ENCODE measurements at regions not wholly inside any gene's neighbourhood (a gene's known extent, or its start where the extent isn't known, plus 50 kb on each side); places are given as distances from the start of the nearest gene placed in this dataset.

DNA sequence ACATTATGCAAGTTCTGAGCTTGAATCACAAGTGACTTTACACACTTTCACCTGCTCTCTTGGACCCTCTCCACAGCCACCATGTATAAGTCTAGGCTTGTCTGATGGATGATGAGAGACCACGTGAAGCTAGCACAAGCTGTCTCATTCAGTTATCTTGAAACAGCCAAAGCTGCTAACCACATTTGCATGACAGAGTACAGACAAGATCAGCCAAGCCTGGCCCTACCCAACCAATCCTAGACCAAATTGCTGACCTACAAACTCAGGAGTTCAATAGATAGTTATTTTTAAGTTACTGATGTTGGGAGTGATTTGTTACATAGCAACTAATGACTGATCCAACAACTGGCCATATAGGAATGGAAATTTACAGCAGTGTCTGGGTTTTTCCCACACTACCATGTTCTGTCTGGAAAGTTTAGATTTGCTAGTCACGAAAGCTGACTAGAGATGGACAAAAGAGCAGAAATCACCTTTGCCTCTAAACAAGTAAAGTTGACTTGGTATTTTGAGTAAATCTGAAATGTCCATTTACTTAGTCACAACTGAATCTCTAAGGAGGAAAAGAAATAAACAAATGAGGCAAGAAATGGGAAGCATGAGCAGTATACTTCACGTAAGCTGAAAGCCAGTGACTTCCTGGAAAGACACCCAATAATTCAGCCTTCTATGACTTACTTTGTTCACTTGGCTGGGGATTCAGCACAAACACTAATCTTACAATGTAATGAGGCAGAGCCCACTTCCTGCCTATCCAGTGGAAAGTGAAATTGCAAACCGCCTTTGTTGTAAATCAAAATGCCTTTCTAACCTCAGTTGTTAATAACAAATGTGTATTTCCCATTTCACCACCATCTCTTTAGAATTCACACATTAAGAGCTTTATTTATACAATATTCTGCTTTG is 101.7 kb downstream of the FAM181B start:
- Histone ChIP-seq H3K9me3 (no peaks in the 10 kb centered on the region), H3K36me3 (no peaks in the 10 kb centered on the region), H3K27ac (no peak overlapping the region), H3K27me3 (no peaks in the 10 kb centered on the region), H3K4me1 (no peaks in the 10 kb centered on the region), H3K4me3 (no peak overlapping the region)
- in situ Hi-C loops (cut with MboI; ENCODE audit: low sequenced_read_pairs in 4 of 4) (no loop called here), intact Hi-C loops (cut with DNase I; ENCODE audit: low total_unique reads) (no loop called here)
- ATAC-seq (no peak), DNase-seq (no peak)
- TF ChIP-seq POLR2A (IDR thresholded peaks at IDR 0.05): no peak

DNA sequence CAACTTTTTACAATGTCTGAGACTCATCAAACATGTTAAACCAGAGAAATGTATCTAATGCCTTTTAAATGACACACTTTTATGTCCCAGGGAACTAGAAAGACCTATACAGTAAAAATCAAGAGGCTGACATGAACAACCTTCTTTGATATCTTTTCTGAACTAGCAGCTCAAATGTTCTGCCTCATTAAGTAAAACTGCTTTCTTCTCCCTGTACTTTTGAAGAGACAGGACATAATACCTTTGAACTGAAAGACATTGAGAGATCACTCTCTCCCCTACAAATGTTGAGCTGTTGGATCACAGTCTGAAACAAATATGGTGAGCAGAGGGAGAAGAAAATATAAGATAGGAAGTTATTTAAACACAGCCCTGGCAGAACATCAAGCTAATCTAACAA is 123.0 kb downstream of the FAM181B start:
- intact Hi-C loops (cut with DNase I; ENCODE audit: low total_unique reads) (no loop called here), in situ Hi-C loops (cut with MboI; ENCODE audit: low sequenced_read_pairs in 4 of 4) (no loop called here)
- DNase-seq: no peak
- H3K36me3 ChIP-seq: no peaks in the 10 kb centered on the region
- TF ChIP-seq, protein P1, sequence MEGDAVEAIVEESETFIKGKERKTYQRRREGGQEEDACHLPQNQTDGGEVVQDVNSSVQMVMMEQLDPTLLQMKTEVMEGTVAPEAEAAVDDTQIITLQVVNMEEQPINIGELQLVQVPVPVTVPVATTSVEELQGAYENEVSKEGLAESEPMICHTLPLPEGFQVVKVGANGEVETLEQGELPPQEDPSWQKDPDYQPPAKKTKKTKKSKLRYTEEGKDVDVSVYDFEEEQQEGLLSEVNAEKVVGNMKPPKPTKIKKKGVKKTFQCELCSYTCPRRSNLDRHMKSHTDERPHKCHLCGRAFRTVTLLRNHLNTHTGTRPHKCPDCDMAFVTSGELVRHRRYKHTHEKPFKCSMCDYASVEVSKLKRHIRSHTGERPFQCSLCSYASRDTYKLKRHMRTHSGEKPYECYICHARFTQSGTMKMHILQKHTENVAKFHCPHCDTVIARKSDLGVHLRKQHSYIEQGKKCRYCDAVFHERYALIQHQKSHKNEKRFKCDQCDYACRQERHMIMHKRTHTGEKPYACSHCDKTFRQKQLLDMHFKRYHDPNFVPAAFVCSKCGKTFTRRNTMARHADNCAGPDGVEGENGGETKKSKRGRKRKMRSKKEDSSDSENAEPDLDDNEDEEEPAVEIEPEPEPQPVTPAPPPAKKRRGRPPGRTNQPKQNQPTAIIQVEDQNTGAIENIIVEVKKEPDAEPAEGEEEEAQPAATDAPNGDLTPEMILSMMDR (IDR thresholded peaks at IDR 0.05 in 4 of 5, conservative IDR thresholded peaks at IDR 0.05 in 1 of 5): no peak
- TF ChIP-seq POLR2A (IDR thresholded peaks at IDR 0.05): no peak
- no peaks in the 10 kb centered on the region for H3K27me3 ChIP-seq
- no peaks in the 10 kb centered on the region for H3K9me3 ChIP-seq
- no peak for ATAC-seq
- no peaks in the 10 kb centered on the region for H3K4me1 ChIP-seq
- no peak overlapping the region for H3K4me3 ChIP-seq
- no peak overlapping the region for H3K27ac ChIP-seq

DNA sequence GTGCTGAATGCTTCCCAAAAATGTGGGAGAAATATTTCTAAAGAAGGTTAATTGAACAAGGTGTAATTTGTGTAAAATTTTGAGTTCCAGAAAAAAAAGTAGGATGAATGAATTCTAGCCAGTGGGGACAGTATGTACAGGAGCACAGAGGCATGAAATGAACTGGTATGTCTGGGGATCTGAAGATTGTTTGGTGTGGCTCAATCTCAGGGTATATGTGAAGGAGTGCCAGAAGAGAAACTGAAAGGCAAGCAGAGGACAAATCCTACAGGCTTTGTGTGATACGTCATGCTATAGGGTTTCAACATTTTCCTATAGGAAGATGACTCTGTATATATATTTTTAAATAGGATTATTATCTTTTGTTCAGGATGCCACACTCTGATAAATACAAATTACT is 126.9 kb downstream of the FAM181B start:
- Histone ChIP-seq H3K4me3 (no peak overlapping the region), H3K9me3 (no peaks in the 10 kb centered on the region), H3K36me3 (no peaks in the 10 kb centered on the region), H3K4me1 (no peaks in the 10 kb centered on the region), H3K27ac (no peak overlapping the region), H3K27me3 (no peaks in the 10 kb centered on the region)
- in situ Hi-C loops (cut with MboI; ENCODE audit: low sequenced_read_pairs in 4 of 4) (no loop called here), intact Hi-C loops (cut with DNase I; ENCODE audit: low total_unique reads) (no loop called here)
- no peak for DNase-seq
- no peak for ATAC-seq
- TF ChIP-seq POLR2A (IDR thresholded peaks at IDR 0.05): no peak
- TF ChIP-seq, protein P1 (IDR thresholded peaks at IDR 0.05 in 4 of 5, conservative IDR thresholded peaks at IDR 0.05 in 1 of 5): no peak

DNA sequence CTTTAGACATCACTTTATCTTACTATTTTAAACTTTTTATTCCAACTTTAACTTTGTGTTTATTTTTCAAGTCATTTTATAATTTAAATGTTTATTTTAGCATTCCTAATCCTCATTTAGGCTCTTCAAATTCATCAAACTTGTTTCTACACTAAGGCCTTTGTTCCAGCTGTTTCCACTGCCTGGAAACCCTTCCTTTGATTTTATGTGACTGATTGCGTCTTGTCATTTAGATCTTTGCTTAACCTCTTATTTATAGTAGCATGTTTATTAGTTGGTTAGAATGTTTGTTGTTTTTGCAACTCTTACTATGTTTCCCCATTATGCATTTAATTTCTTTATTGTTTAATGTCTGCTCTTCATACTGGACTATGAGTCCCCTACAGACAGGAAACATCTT is 132.0 kb downstream of the FAM181B start:
- H3K27me3 ChIP-seq: no peaks in the 10 kb centered on the region
- no peak for DNase-seq
- ATAC-seq: no peak
- H3K27ac ChIP-seq: no peak overlapping the region
- no peak for TF ChIP-seq POLR2A (IDR thresholded peaks at IDR 0.05)
- TF ChIP-seq, protein P1 (IDR thresholded peaks at IDR 0.05 in 4 of 5, conservative IDR thresholded peaks at IDR 0.05 in 1 of 5): no peak
- H3K9me3 ChIP-seq: no peaks in the 10 kb centered on the region
- H3K4me1 ChIP-seq: no peaks in the 10 kb centered on the region
- in situ Hi-C loops (cut with MboI; ENCODE audit: low sequenced_read_pairs in 4 of 4) (no loop called here), intact Hi-C loops (cut with DNase I; ENCODE audit: low total_unique reads) (no loop called here)
- H3K4me3 ChIP-seq: no peak overlapping the region
- H3K36me3 ChIP-seq: no peaks in the 10 kb centered on the region

DNA sequence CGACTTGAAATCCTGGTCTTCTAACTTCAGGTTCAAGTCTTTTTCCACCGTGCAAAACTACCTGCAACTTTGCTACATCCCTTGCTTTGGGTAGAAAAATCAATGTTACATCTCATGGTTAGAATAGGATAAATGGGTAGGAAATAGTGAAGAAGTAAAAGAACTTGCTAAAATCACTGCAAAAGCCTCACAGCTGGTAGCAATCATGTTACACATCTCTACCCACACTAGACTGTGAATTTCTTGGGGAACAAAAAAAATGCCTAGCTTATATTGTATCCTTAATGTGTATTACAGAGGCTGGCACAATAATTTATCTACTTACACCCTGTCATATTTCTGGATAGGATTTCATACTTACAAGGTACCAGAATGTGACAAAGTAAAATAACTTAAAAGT is 133.8 kb downstream of the FAM181B start:
- Histone ChIP-seq H3K36me3 (no peaks in the 10 kb centered on the region), H3K27ac (no peak overlapping the region), H3K4me1 (no peaks in the 10 kb centered on the region), H3K9me3 (no peaks in the 10 kb centered on the region), H3K4me3 (no peak overlapping the region), H3K27me3 (no peaks in the 10 kb centered on the region)
- TF ChIP-seq POLR2A (IDR thresholded peaks at IDR 0.05): no peak
- TF ChIP-seq, protein P1 (IDR thresholded peaks at IDR 0.05 in 4 of 5, conservative IDR thresholded peaks at IDR 0.05 in 1 of 5): no peak
- no peak for ATAC-seq
- in situ Hi-C loops (cut with MboI; ENCODE audit: low sequenced_read_pairs in 4 of 4): no loop called here
- intact Hi-C loops (cut with DNase I; ENCODE audit: low total_unique reads): no loop called here
- DNase-seq: no peak

All from gastrocnemius medialis (tissue), 4 donors.